ENCODE measurements at regions not wholly inside any gene's neighbourhood (a gene's known extent, or its start where the extent isn't known, plus 50 kb on each side); places are given as distances from the start of the nearest gene placed in this dataset.
A peak's percentile ranks its signal among the peaks of the same experiment; 100 is the strongest.

DNA sequence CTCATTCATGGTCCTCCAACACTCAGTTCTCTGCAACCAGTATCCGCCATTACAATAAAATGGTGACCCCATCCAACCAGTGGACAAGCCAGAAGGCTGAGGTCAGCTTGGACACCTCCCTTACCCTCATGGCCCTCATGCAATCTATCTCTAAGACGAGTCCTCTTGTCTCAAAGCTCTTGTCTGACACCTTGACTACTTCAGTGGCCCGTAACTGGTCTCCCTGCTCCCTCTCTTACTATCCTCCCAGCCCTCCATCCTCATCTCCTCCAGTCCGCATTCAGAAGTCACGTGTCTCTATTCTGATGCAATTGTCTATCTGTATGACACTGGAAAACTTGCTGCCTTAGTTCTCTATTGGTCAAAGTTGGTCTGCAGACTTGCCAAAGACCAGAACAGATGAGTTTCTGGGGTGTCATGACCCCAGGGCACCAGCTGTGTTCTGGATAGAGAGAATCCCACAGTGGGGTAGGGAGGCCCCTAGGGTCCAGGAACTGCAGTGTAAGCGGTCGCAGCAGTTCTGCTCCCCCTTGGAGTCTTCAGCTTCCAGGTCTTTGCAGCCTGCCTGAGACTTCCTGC is 59.6 kb upstream of the RNF24 start:
- no peaks in the 10 kb centered on the region for H3K79me2 ChIP-seq (ENCODE audit: insufficient read depth, low read length)
- ChIA-PET POLR2A (interaction anchor here (1.0 kb wide), 1 partner anchor 8 kb away, joined by 3 read pairs; no protein-coding TSS in a partner anchor), CTCF (ENCODE audit: low intra/inter-chr PET ratio, low total read pairs) (no interaction called here)
- H3K4me1 ChIP-seq (ENCODE audit: insufficient read depth, low read length): no peaks in the 10 kb centered on the region
- no peak overlapping the region for H3K27ac ChIP-seq (ENCODE audit: extremely low read length, insufficient read depth, low read length)
- FAIRE-seq: no peak
- intact Hi-C loops (cut with micrococcal nuclease; ENCODE audit: unreplicated experiment): no loop called here
- no peak overlapping the region for H2AFZ ChIP-seq (ENCODE audit: low read length)
- in situ Hi-C loops (cut with HindIII; ENCODE audit: extremely low pct_ligation_motif_present, low pct_unique_long_range_greater_than_20kb): no loop called here
- no peak overlapping the region for H3K9ac ChIP-seq (ENCODE audit: insufficient read depth, low read depth, low read length)
- no TSS peak for BruUV-seq (replicated peaks)
- H3K27me3 ChIP-seq (ENCODE audit: control insufficient read depth in 1 of 2, insufficient read depth in 2 of 2, low read length in 2 of 2): peaks cover 0 to 17% of the 10 kb centered on the region in 2 experiments; a peak in 1 of 5 replicates
- no peak overlapping the region for H3K4me3 ChIP-seq (replicated peaks in 1 of 3; ENCODE audit: insufficient read depth in 1 of 3, low read depth in 2 of 3, low read length in 3 of 3)
- no peak overlapping the region for H3K4me2 ChIP-seq (ENCODE audit: low read depth, low read length)
- TF ChIP-seq CEBPG (CRISPR knock-in tag; IDR thresholded peaks at IDR 0.05): peak; percentile 45; the same call in 1 of the 2 replicates
- TF ChIP-seq RAD51 (IDR thresholded peaks at IDR 0.05; ENCODE audit: borderline replicate concordance): peak; percentile 57; the same call in 1 of the 2 replicates
- TF ChIP-seq, protein P1, sequence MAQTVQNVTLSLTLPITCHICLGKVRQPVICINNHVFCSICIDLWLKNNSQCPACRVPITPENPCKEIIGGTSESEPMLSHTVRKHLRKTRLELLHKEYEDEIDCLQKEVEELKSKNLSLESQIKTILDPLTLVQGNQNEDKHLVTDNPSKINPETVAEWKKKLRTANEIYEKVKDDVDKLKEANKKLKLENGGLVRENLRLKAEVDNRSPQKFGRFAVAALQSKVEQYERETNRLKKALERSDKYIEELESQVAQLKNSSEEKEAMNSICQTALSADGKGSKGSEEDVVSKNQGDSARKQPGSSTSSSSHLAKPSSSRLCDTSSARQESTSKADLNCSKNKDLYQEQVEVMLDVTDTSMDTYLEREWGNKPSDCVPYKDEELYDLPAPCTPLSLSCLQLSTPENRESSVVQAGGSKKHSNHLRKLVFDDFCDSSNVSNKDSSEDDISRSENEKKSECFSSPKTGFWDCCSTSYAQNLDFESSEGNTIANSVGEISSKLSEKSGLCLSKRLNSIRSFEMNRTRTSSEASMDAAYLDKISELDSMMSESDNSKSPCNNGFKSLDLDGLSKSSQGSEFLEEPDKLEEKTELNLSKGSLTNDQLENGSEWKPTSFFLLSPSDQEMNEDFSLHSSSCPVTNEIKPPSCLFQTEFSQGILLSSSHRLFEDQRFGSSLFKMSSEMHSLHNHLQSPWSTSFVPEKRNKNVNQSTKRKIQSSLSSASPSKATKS (CRISPR knock-in tag; IDR thresholded peaks at IDR 0.05): no peak
- TF ChIP-seq, protein P2, sequence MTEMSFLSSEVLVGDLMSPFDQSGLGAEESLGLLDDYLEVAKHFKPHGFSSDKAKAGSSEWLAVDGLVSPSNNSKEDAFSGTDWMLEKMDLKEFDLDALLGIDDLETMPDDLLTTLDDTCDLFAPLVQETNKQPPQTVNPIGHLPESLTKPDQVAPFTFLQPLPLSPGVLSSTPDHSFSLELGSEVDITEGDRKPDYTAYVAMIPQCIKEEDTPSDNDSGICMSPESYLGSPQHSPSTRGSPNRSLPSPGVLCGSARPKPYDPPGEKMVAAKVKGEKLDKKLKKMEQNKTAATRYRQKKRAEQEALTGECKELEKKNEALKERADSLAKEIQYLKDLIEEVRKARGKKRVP (CRISPR knock-in tag; IDR thresholded peaks at IDR 0.05): peak in 1 of 2 experiments; percentile 91; a peak in 2 of 4 replicates
- ATAC-seq: no peak
- DNase-seq (ENCODE audit: low spot score): no peak
- H3K9me3 ChIP-seq (ENCODE audit: low read length): no peaks in the 10 kb centered on the region
- H3K36me3 ChIP-seq (replicated peaks in 1 of 2; ENCODE audit: control insufficient read depth in 1 of 2, insufficient read depth in 2 of 2, low read length in 2 of 2): no peaks in the 10 kb centered on the region
- no peaks in the 10 kb centered on the region for H4K20me1 ChIP-seq (ENCODE audit: insufficient read depth, low read length)
- WGBS (ENCODE audit: low lambda C conversion rate): 39% methylated on average over 7 of the region's 7 CpGs
